ENCODE measurements at regions not wholly inside any gene's neighbourhood (a gene's known extent, or its start where the extent isn't known, plus 50 kb on each side); places are given as distances from the start of the nearest gene placed in this dataset.

GRCh38 chr5:98664736-98665135, 108.7 kb upstream of the RGMB start:
- H3K36me3 Mint-ChIP-seq (ENCODE audit: low read depth): peaks cover 21% of the 10 kb centered on the region
- no peak for DNase-seq
- no peaks in the 10 kb centered on the region for H3K27me3 Mint-ChIP-seq (ENCODE audit: insufficient read depth)
- H3K9me3 Mint-ChIP-seq: peaks cover 40% of the 10 kb centered on the region
- H3K27ac Mint-ChIP-seq: no peak overlapping the region
- no peak overlapping the region for H3K4me3 Mint-ChIP-seq
- no peaks in the 10 kb centered on the region for H3K4me1 Mint-ChIP-seq (ENCODE audit: low read depth)
- no peak for TF ChIP-seq CTCF (IDR thresholded peaks at IDR 0.05)

- DNase-seq: no peak
- H3K9me3 Mint-ChIP-seq: peaks cover 5% of the 10 kb centered on the region; the same call in 1 of the 2 replicates
- H3K27ac Mint-ChIP-seq: no peak overlapping the region
- peaks cover 1% of the 10 kb centered on the region; the same call in 1 of the 2 replicates for H3K27me3 Mint-ChIP-seq (ENCODE audit: insufficient read depth)
- no peak overlapping the region for H3K4me3 Mint-ChIP-seq
- TF ChIP-seq CTCF (IDR thresholded peaks at IDR 0.05): no peak
- no peaks in the 10 kb centered on the region for H3K4me1 Mint-ChIP-seq (ENCODE audit: low read depth)
- H3K36me3 Mint-ChIP-seq (ENCODE audit: low read depth): peaks cover 1% of the 10 kb centered on the region; the same call in 1 of the 2 replicates
Measured at GRCh38 chr5:98679963-98680362, 93.5 kb upstream of the RGMB start.

GRCh38 chr5:98690002-98690401, 83.5 kb upstream of the RGMB start:
- Mint-ChIP-seq H3K9me3 (peaks cover 24% of the 10 kb centered on the region), H3K4me3 (no peak overlapping the region), H3K4me1 (ENCODE audit: low read depth) (no peaks in the 10 kb centered on the region), H3K36me3 (ENCODE audit: low read depth) (peaks cover 16% of the 10 kb centered on the region; the same call in 1 of the 2 replicates), H3K27ac (no peak overlapping the region), H3K27me3 (ENCODE audit: insufficient read depth) (peaks cover 1% of the 10 kb centered on the region; the same call in 1 of the 2 replicates)
- DNase-seq: no peak
- no peak for TF ChIP-seq CTCF (IDR thresholded peaks at IDR 0.05)

GRCh38 chr5:98694902-98695301, 78.6 kb upstream of the RGMB start:
- H3K36me3 Mint-ChIP-seq (ENCODE audit: low read depth): no peaks in the 10 kb centered on the region; the same call in 1 of the 2 replicates
- peaks cover 21% of the 10 kb centered on the region for H3K9me3 Mint-ChIP-seq
- no peak overlapping the region for H3K27ac Mint-ChIP-seq
- no peak overlapping the region for H3K4me3 Mint-ChIP-seq
- 0 out of 2 replicates have a peak, but pooled peaks cover 1% of the 10 kb centered on the region for H3K27me3 Mint-ChIP-seq (ENCODE audit: insufficient read depth)
- no peak for DNase-seq
- no peak for TF ChIP-seq CTCF (IDR thresholded peaks at IDR 0.05)
- no peaks in the 10 kb centered on the region for H3K4me1 Mint-ChIP-seq (ENCODE audit: low read depth)

- Mint-ChIP-seq H3K36me3 (ENCODE audit: low read depth) (peaks cover 24% of the 10 kb centered on the region), H3K27ac (no peak overlapping the region), H3K4me1 (ENCODE audit: low read depth) (no peaks in the 10 kb centered on the region), H3K9me3 (peaks cover 35% of the 10 kb centered on the region), H3K27me3 (ENCODE audit: insufficient read depth) (0 out of 2 replicates have a peak, but pooled peaks cover 1% of the 10 kb centered on the region), H3K4me3 (no peak overlapping the region)
- DNase-seq: no peak
- no peak for TF ChIP-seq CTCF (IDR thresholded peaks at IDR 0.05)
Measured at GRCh38 chr5:98698359-98698758, 75.1 kb upstream of the RGMB start.

- Mint-ChIP-seq H3K4me3 (no peak overlapping the region), H3K9me3 (peaks cover 37% of the 10 kb centered on the region), H3K27ac (no peak overlapping the region), H3K4me1 (ENCODE audit: low read depth) (peaks cover 5% of the 10 kb centered on the region; the same call in 1 of the 2 replicates), H3K36me3 (ENCODE audit: low read depth) (peaks cover 36% of the 10 kb centered on the region), H3K27me3 (ENCODE audit: insufficient read depth) (no peaks in the 10 kb centered on the region)
- DNase-seq: no peak
- TF ChIP-seq CTCF (IDR thresholded peaks at IDR 0.05): no peak
Measured at GRCh38 chr5:98700730-98701129, 72.7 kb upstream of the RGMB start.

Data from HFFc6 (cell line).